ENCODE measurements at regions not wholly inside any gene's neighbourhood (a gene's known extent, or its start where the extent isn't known, plus 50 kb on each side); places are given as distances from the start of the nearest gene placed in this dataset.
"Not testable (repeated sequence)": the region's sequence is repeated elsewhere in the genome, so short reads cannot be mapped to it uniquely, and the experiment has no call there.

GRCh38 chr15:84476364-84477033 lies 124.3 kb upstream of the ZSCAN2 start:
- not testable (repeated sequence) for TF ChIP-seq CTCF (IDR thresholded peaks at IDR 0.05); EZH2phosphoT487 (IDR thresholded peaks at IDR 0.05; ENCODE audit: borderline replicate concordance, low read depth); TEAD4 (IDR thresholded peaks at IDR 0.05; ENCODE audit: borderline replicate concordance, insufficient read depth); SMC3 (IDR thresholded peaks at IDR 0.05; ENCODE audit: low read depth, low read length); RFX5 (IDR thresholded peaks at IDR 0.05; ENCODE audit: low read length); POLR2AphosphoS5 (IDR thresholded peaks at IDR 0.05; ENCODE audit: low read depth, low read length); CHD2 (IDR thresholded peaks at IDR 0.05; ENCODE audit: low read length, partially characterized antibody); MEF2A (IDR thresholded peaks at IDR 0.05; ENCODE audit: borderline replicate concordance, low read depth); EP300 (IDR thresholded peaks at IDR 0.05; ENCODE audit: borderline replicate concordance in 1 of 2, low read depth in 1 of 2, low read length in 1 of 2)
